ENCODE measurements at regions not wholly inside any gene's neighbourhood (a gene's known extent, or its start where the extent isn't known, plus 50 kb on each side); places are given as distances from the start of the nearest gene placed in this dataset.

DNA sequence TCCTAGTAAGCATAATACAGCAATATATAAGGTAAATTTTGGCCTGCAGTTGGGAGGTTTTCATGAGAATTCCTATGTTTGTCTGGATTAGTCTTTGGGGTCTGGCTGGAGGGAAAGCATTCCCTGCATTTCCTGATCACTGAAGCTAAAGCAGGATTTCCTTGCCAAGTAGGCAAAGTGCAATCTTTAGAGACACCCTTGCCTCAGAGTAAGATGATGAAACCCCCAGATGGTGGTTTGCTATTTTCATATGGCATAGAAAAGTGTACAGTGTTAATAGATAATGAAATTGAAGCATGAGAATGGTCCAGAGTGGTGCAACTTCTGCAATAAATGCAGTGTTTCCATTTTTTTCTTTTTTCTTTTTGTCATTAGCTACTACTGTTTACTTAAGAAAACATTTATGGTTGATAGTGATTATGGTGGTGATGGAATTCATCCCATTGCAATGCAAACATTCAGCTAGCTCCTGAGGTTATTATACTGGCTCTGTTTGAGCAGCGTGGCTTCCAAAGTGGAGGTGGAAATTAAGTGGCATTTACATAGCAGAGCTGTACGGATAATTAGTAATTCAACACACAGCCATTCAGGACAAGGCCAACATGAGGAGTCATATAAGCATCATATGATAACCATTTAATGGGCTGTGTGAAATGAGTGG, 276.3 kb downstream of the DUSP6 start:
- TF ChIP-seq EP300 (IDR thresholded peaks at IDR 0.05) (no peak), CTCF (IDR thresholded peaks at IDR 0.05) (no peak), POLR2A (IDR thresholded peaks at IDR 0.05) (no peak)
- H3K27ac ChIP-seq, result no peak overlapping the region
- no peaks in the 10 kb centered on the region for H3K9me3 ChIP-seq
- H3K4me3 ChIP-seq, result no peak overlapping the region
- no peaks in the 10 kb centered on the region for H3K27me3 ChIP-seq
- H3K4me1 ChIP-seq (ENCODE audit: insufficient read depth), result no peaks in the 10 kb centered on the region
- WGBS, 3 donors, result 86 to 93% (median 87%) methylated on average over 2 of the region's 2 CpGs
- no peaks in the 10 kb centered on the region for H3K36me3 ChIP-seq
- intact Hi-C loops (cut with DNase I), result no loop called here
- DNase-seq, result no peak

DNA sequence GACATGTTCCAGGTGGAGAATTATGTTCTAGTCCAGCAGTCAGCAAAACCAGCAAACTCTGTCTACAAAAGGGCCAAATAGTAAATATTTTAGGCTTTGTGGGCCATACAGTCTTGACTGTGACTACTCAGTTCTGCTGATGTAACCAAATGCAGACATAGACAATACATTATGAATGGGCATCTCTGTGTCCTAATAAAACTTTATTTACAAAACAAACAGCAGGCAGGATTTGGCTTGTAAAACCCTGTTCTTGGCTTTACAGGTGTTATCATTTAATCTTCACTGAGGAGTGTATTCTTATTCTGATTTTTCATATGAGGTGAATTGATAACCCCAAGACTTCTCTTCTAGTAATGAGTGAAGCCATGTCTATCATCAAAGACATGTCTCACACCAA, 278.6 kb downstream of the DUSP6 start:
- DNase-seq, result no peak
- TF ChIP-seq CTCF (IDR thresholded peaks at IDR 0.05) (no peak), EP300 (IDR thresholded peaks at IDR 0.05) (no peak), POLR2A (IDR thresholded peaks at IDR 0.05) (no peak)
- H3K4me3 ChIP-seq, result no peak overlapping the region
- H3K9me3 ChIP-seq, result no peaks in the 10 kb centered on the region
- H3K4me1 ChIP-seq (ENCODE audit: insufficient read depth), result no peaks in the 10 kb centered on the region
- intact Hi-C loops (cut with DNase I), result no loop called here
- no peak overlapping the region for H3K27ac ChIP-seq
- H3K36me3 ChIP-seq, result no peaks in the 10 kb centered on the region
- H3K27me3 ChIP-seq, result no peaks in the 10 kb centered on the region

- Histone ChIP-seq H3K9me3 (no peaks in the 10 kb centered on the region), H3K4me1 (ENCODE audit: insufficient read depth) (no peaks in the 10 kb centered on the region), H3K27ac (no peak overlapping the region), H3K4me3 (no peak overlapping the region), H3K36me3 (no peaks in the 10 kb centered on the region), H3K27me3 (no peaks in the 10 kb centered on the region)
- DNase-seq, result no peak
- 75 to 96% (median 83%) methylated on average over 1 of the region's 1 CpG for WGBS, 3 donors
- TF ChIP-seq CTCF (IDR thresholded peaks at IDR 0.05), result no peak
- no peak for TF ChIP-seq POLR2A (IDR thresholded peaks at IDR 0.05)
- TF ChIP-seq EP300 (IDR thresholded peaks at IDR 0.05), result no peak
- intact Hi-C loops (cut with DNase I), result no loop called here
Measured at GRCh38 chr12:89073027-89073398, 279.3 kb downstream of the DUSP6 start.

DNA sequence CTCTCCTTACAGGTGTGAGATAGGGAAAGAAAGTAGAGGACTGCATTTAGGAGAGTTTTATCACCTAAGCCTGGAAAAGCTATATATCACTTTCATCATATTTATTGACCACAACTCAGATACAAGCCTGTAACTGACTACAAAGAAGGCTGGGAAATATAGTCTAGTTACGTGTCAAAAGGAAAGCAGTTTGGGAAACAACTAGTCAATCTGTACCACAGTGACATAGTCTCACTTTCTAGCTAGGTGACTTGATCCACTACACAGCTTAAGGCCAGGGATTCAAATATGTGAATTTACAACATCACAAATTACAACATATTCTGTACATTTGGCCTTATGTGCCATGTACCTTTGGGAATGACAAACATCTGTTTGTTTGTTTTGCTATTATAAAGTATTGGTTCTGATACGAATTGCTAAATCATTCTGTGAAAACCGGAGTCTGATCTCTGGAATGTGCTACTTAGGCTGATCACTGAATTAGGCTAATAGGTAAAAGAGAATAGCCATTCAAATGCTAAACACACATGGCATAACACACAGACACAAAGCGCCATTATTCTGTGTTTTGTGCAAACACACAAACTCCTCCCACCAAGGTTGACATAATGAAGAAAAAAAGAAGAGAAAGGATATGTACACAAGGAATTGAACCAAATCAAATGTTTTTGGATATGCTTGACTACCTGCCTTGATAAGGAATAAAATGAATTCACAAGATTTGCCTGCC, 279.8 kb downstream of the DUSP6 start:
- Histone ChIP-seq H3K27me3 (no peaks in the 10 kb centered on the region), H3K4me3 (no peak overlapping the region), H3K36me3 (no peaks in the 10 kb centered on the region), H3K4me1 (ENCODE audit: insufficient read depth) (no peaks in the 10 kb centered on the region), H3K9me3 (no peaks in the 10 kb centered on the region), H3K27ac (no peak overlapping the region)
- 91 to 94% (median 91%) methylated on average over 4 of the region's 4 CpGs for WGBS, 3 donors
- intact Hi-C loops (cut with DNase I), result no loop called here
- TF ChIP-seq POLR2A (IDR thresholded peaks at IDR 0.05) (no peak), EP300 (IDR thresholded peaks at IDR 0.05) (no peak), CTCF (IDR thresholded peaks at IDR 0.05) (no peak)
- no peak for DNase-seq

All from ovary (tissue), 7 donors.